ENCODE measurements at regions not wholly inside any gene's neighbourhood (a gene's known extent, or its start where the extent isn't known, plus 50 kb on each side); places are given as distances from the start of the nearest gene placed in this dataset.
A peak's percentile ranks its signal among the peaks of the same experiment; 100 is the strongest.
"Not testable (repeated sequence)": the region's sequence is repeated elsewhere in the genome, so short reads cannot be mapped to it uniquely, and the experiment has no call there.

DNA sequence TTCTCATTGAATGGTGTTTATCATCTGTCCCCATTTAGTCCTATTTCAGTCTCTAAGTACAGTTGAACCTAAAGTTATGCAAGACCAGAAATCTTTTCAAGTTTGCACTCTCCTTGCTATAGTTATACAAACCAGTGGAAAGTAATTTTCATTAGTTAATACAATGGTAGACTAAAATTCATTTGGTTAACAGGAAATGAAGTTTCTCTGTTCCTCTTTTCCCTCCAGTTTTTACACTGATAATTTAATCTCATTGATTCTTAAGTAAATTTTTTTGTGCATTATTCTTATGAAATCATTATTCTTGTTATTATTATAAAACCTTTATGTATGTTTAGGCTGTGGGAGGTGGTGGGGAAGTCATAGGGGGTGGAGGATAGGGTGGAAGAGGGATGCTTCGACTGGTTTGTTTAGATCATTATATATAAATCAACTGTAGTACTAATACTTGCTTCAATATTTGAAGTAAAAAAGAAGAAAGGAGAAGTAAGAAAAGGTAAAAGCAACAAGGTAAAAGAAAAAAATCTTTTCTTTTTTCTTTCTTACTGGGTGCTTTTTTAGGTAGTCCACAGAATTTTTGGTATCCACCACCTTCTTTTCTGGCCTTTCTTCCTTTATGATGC, 104.1 kb downstream of the GPR85 start:
- DNase-seq (ENCODE audit: low read depth) = no peak

DNA sequence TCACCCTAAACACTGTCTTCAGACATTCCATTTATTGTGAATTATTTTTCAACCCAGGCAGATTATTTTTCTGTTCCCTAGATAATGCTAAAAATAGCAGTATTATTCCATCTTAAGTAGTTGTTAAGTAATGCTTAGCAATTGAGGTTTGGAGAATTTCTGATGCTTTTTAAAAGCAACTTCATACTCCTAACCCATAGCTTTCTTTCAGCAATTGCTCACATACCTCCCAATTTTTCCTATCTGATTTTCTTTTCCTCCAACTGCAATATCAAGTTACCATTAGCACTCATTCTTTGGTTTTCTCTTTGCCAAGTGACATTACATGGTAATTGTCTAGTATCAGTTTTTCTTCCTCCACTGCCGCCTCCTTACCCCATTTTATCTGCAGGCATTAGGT, 104.7 kb downstream of the GPR85 start:
- DNase-seq (ENCODE audit: low read depth) = no peak

DNA sequence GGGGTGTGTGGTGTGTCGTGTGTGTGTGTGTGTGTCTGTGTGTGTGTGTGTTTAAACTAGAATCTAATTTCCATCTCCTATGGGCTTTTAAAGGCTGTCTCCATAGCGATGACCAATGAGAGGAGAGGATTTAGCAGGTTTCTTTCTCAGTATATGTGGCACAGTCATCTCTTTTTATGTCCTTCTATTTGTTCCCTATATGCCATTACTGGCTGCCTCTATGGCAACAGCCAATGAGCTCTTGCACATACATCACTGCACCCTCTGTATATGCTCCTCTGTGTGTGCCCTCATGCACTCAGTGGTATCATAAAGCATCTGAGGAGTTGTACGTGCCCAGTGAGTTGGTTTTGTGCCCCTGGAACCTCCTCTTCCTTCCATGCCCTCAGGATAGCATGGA, 107.6 kb downstream of the GPR85 start:
- DNase-seq (ENCODE audit: low read depth) = not testable (repeated sequence)

DNA sequence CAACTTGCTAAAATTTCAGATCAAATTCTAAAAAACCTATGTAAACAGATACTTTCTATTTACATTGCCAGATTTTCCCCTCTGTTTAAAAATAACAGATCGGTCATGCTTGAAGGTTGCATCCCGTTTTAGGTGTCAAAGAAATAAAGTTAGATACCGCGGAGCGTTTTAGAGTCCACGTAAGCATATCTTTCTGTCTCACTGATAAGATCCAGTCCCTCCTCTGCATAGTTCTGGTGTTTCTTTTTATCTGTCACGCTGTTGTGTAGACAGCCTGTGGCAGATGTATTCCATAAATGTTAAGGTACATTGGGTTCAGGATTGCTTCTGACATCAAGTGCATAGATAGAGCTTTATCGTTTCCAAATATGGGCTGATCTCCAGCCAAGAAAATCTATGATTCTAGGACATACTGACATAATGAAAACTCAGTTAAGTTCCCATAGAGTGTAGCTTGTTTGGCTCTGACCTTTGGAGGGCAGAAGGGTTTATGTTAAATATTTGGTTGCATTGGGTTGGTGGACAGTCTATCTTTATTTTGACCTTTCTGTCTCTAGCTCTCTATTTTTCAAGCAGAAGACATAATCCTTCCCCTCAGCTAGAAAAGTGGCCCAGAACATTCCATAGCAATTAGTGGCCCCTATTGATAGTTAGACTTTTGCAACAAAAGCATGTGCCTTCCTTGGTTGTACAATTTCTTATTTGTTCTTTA, 109.2 kb downstream of the GPR85 start:
- not testable (repeated sequence) for DNase-seq (ENCODE audit: low read depth)

DNA sequence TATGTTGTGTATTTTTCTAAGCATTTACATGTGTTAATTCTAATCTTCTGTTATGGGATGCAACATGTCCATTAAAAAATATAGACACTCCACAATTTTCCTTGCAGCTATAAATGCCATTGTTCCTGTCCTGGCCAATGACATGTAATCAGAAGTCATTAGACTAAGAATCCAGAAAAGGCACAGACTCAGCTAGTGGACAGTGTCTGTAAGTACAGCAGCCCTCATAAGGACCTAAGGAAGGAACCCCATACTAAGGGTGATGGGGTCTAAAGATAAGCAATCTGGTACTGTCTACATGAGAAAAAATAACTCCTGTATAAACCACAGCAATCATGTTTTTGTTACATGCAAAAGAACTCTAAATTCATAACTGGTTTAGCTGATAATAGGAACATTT, 115.9 kb downstream of the GPR85 start:
- DNase-seq (ENCODE audit: low read depth) = no peak

DNA sequence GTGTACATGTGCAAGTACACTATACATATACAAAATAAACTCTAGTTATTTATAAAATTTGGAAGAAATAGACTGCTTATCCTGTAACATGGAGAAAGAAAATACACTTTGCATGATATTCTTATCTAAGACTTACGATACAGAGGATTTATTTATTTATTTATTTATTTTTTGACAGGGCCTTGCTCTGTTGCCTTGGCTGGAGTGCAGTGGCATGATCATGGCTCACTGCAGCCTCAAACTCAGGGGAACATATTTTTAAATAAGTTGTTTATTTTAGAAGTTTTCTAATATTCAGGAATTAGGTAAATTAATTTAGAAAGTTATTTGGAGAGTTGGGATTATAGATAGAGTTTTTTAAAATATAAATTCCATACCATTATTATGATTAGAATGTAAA, 116.7 kb downstream of the GPR85 start:
- no peak for DNase-seq (ENCODE audit: low read depth)

DNA sequence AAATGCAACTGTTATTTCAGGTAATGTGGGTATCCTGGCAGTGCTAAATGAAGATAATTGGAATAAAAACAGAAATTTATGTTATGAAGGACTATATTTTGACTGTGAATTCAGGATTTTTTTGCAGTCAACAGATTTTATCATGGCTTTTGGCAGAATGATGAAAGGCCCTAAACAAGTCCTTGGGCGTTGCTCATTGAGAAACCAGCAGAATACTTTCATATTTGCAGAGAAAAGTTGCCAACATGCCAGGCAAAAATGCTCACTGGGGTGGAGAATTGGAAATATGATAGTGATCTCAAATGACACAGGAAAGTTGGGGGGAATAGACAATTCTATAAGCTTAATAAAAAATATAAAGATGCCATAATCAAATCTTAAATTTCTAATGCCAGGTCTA, 121.1 kb downstream of the GPR85 start:
- DNase-seq (ENCODE audit: low read depth) = no peak

DNA sequence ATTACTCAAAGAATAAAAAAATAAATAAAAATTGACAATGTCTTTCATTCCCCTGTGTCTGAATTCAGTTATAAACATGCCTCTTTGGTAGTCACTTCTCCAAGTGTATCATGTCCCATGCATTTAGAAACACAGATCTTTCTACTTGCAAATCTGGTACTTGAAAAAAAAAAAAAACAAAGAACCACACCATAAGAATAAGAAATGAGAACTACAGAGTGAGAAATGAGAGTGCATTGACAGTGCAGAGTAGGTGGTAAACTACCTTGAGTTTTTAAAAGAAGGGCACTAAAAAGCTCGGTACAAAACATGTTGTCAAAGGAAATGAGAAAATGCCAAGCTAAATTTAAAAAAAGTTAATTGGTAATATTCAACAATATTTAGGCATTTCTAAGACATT, 123.0 kb downstream of the GPR85 start:
- DNase-seq (ENCODE audit: low read depth) = no peak

DNA sequence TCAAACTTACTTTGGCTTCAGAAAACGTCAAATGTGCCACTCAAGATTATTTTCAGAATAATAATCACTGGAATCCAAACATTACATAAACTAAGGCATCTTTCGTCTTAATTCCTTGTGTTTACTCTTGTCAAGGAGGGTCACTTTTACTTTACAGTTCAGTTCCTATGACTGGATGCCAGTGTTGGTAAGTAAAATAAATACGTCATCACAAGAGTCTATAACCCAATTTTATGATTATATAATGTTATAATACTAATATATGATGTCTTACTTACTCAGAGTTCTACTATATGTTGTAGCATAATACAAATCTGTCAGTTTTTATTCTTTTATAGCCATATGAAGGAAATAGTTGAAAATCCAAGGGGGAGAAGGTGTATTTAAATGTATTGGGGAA, 123.8 kb downstream of the GPR85 start:
- DNase-seq (ENCODE audit: low read depth) = no peak

DNA sequence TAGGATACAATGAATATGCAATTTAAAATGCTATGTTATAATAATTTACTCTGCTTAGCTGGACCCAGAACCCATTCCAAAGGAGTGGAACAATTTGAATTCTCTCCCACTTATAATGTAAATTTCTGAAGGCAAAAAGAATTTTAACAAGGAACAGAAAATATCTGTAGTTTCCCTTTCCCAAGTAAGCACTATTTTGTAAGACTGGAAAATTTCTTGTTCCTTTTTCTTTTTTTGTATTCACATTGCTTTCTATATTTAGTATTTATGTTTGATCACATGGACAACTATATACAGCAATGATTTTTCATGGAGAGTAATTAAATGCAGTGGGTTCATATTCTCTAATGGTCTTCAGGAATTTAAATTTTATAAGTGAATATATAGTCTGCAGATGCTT, 127.4 kb downstream of the GPR85 start:
- no peak for DNase-seq (ENCODE audit: low read depth)

DNA sequence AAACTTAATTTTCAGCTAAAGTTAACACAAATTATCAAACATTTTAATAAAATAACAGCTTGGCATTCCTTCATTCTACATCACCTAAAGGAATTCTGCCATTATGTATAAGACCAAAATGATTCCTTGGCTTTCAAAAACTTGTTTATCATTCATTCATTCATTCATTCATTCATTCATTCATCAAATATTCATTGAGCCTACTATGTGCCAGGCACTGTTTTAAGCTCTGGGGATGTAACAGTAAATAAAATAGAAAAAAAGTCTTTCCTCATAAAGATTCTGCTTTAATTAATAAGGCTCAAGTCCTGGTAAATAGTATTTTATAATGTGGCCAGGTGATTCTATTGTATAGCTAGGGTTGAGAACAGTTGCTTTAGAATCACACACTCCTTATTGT, 127.9 kb downstream of the GPR85 start:
- no peak for DNase-seq (ENCODE audit: low read depth)

DNA sequence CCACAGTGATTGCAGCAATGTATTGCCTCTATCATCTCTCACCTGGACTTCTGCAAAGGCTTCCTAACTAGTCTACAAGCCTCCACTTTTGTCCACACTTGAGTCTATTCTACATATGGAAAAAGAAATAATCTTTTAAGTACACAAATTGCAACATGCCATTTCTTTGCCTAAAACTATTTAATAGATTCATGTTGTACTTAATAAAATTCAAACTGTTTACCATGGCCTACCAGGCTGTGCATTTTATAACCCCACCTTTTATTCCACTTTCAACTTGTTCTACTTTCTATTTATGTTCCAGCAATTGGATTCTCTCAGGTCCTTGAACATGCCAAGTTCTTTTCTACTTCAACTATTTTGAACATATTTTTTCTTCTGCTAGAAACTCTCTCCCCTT, 128.7 kb downstream of the GPR85 start:
- no peak for DNase-seq (ENCODE audit: low read depth)

DNA sequence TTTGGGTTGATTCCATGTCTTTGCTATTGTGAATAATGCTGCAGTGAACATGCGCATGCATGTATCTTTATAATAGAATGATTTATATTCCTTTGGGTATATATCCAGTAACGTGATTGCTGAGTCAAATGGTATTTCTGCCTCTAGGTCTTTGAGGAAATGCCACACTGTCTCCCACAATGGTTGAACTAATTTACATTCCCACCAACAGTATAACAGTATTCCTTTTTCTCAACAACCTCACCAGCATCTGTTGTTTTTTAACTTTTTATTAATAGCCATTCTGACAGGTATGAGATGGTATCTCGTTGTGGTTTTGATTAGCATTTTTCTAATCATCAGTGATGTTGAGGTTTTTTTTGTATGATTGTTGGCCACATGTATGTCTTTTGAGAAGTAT, 133.6 kb downstream of the GPR85 start:
- not testable (repeated sequence) for DNase-seq (ENCODE audit: low read depth)

DNA sequence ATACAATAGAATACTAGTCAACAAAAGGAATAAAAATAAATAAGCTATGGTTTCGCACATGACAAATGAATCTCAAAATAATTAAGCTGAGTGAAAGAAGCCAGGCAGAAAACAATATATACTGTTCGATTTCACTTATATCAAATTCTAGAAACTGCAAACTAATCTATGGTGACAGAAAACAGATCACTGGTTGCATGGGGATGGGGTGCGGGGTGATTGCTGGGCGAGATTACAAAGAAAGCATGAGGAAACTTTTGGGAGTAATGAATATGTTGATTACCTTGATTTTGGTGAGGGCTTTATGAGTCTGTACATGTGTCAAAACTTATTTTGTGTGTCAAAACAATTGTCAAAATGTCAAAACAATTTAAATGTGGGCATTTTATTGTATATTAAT, 135.6 kb downstream of the GPR85 start:
- no peak for DNase-seq (ENCODE audit: low read depth)

DNA sequence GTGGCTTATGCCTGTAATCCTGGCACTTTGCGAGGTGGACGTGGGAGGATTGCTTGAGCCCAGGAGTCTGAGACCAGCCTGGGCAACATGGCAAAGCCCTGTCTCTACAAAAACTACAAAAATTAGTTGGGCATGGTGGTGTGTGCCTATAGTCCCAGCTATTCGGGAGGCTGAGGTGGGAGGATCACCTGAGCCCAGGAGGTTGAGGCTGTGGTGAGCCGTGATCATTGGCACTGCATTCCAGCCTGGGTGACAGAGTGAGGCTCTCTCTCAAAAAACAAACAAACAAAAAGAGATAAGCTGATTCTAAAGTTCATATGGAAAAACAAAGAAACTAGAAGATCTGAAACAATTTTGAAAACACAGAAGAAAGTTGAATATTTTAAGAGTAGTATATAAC, 136.9 kb downstream of the GPR85 start:
- not testable (repeated sequence) for DNase-seq (ENCODE audit: low read depth)

DNA sequence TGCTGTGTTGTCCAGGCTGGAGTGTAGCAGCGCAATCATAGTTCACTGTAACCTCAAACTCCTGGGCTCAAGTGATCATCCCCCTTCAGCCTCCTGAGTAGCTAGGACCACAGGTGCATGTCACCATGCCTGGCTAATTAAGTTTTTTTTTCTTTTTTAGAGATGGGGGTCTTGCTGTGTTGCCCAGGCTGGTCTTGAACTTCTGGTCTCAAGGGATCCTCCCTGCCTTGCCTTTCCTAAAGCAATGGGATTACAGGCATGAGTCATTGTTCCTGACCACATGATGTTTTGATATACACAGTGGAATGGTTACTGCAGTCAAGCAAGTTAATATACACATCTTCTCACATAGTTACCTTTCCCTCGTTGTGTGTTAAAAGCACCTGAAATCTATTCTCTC, 140.3 kb downstream of the GPR85 start:
- DNase-seq (ENCODE audit: low read depth) = no peak

DNA sequence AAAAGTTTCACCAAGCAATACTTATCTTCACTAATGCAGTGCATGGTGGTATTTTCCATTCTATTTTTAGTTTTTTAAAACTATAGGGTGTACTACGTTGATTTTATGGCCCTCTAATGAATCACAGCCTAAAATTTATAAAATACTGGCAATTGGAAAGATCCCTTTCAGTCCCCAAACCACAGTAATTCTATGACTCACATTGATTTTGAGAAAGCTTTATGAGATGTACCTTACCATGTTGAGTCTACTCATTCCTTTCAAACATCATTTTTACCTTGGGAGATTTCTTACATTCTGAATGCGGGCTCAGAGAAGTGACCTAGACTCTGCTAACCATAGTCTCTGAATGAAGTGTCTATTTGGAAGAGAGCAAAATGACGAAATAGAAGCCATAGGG, 141.6 kb downstream of the GPR85 start:
- no peak for DNase-seq (ENCODE audit: low read depth)

DNA sequence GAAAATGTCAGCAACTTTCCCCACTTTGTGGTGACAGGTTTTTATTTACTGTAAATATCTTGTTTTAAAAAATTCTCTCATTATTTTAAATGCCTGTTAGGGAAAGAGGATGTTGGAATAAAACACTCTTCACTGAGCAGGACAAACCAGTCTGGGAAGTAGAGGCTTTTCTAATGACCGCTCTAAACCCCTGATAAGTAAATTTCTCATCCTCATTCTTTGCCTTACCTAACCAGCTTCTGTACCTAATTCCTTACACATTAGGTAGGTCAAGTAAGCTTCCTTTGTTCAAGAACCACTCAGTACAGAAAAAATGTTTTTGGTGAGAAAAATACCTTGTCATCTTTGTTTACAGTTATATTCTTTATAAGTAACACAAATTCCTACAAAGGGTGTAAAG, 143.6 kb downstream of the GPR85 start:
- DNase-seq (ENCODE audit: low read depth) = no peak

DNA sequence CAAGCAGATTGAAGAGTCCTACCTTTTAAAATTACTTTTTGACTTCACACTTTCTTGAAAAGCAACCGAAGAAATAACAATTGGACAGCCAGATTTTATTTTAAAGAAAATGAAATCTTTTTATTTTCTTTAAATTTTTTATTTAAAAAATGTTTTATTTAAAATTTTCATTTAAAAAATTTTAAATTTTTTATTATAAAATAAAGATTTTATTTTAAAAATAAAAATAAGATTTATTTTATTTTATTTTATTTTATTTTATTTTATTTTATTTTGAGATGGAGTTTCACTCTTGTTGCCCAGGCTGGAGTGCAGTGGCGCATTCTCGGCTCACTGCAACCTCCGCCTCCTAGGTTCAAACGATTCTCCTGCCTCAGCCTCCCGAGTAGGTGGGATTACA, 144.5 kb downstream of the GPR85 start:
- DNase-seq (ENCODE audit: low read depth) = not testable (repeated sequence)

DNA sequence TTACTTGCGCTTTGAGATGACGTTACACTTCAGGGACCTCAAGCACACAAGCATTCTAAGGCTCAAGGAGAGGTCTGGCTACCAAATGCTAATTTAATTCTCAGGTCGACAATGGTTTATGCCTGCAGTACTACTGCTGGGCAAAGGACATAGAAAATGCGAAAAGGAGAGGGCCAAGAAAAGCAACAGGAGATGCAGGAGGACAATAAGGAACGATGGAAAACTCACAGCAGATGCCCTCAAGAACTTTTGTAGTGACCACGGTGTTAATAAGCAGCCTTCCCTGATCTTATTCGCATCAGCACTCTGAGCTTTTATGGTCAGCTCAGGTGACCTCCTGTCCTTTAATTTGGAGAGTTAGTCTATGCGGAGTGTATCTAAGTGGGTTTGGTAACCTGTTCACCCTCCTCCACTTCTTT, 146.3 kb downstream of the GPR85 start:
- no peak for DNase-seq (ENCODE audit: low read depth)

DNA sequence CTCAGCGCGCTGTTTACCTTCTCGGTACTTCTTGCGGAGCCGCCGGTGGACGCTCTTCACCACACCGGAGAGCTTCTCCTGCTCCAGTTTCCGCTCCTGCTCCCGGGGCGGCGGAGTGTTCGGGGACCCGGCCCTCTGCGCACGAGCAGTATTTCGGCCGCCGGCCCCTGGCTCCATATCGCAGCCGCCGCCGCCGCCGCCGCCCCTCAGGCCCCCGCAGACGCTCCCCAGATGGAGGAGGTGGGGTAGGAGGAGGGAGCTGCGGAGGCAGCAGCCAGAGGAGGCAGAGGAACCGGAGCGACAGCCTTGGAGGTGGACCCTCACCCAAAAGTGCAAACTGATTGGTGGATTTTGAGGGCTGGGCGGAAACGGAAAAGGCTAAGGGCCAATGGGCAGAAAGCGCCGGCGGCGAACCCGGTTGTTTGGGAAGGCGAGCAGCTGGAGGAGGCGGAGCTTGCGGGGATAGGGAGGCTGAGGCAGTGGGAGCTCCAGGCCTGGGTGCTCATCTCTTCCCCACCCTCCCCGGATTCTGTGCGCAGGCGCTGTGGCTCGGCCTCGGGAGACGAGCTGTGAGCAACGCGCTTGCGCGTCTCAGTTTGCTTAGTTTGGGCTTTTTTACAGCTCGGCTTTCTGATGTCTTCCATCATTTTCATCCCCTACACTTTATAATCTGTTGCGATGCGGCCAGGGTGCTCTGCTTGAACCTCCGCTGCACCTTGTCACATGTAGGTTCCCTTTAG, 146.9 kb downstream of the GPR85 start:
- peak; percentile 99 for DNase-seq (ENCODE audit: low read depth)

DNA sequence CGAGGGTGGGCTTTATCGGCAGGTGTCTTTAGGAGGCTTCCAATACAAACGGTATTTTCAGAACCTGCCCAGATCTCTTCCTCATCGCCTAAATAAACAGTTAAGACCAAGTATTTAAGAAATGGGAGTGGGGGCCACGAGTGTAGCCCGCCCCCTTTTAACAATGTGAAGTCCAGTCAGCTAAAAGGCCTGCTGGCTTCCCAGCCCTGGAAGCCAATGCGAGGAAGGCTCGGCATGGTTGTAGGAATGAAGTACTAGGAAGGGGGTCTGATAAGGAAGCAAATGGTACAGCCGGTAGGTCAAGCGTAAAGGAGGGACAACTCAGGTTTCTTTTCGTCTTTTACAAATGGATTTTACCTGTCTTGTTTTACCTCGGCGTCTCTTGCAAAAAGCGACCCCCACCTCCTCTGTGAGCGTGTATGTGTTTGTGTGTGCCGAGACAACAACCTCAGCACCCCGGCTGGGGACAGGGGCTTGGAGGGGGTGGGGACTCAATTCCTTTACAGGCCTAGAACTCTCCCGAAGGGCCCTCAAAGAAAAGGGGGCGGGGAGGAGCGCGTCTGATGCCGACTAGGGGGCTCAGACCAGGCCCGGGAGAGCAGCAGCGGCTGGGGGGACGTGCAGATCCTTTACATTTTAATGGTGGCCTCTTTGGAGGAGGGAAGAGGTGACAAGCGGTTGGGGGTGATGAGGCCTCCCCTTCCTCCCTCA, 147.6 kb downstream of the GPR85 start:
- DNase-seq (ENCODE audit: low read depth) = peak; percentile 4
